ENCODE measurements at regions not wholly inside any gene's neighbourhood (a gene's known extent, or its start where the extent isn't known, plus 50 kb on each side); places are given as distances from the start of the nearest gene placed in this dataset.
"Not testable (repeated sequence)": the region's sequence is repeated elsewhere in the genome, so short reads cannot be mapped to it uniquely, and the experiment has no call there.

- DNase-seq (ENCODE audit: low read depth, low spot score), result no peak
These were observed 78.2 kb upstream of the PTPRK start for GRCh38 chr6:128598571-128598970.

GRCh38 chr6:128597956-128598355 lies 77.6 kb upstream of the PTPRK start:
- no peak for DNase-seq (ENCODE audit: low read depth, low spot score)

- DNase-seq (ENCODE audit: low read depth, low spot score), result no peak
These were observed 76.6 kb upstream of the PTPRK start for GRCh38 chr6:128597004-128597403.

- no peak for DNase-seq (ENCODE audit: low read depth, low spot score)
These were observed 75.1 kb upstream of the PTPRK start for GRCh38 chr6:128595544-128595943.

- no peak for DNase-seq (ENCODE audit: low read depth, low spot score)
These were observed 65.7 kb upstream of the PTPRK start for GRCh38 chr6:128586095-128586494.

GRCh38 chr6:128580224-128581110 lies 60.1 kb upstream of the PTPRK start:
- DNase-seq (ENCODE audit: low read depth, low spot score), result no peak

- DNase-seq (ENCODE audit: low read depth, low spot score), result not testable (repeated sequence)
These were observed 54.9 kb upstream of the PTPRK start for GRCh38 chr6:128575254-128575653.

GRCh38 chr6:128574402-128574801 lies 54.0 kb upstream of the PTPRK start:
- no peak for DNase-seq (ENCODE audit: low read depth, low spot score)

GRCh38 chr6:128573036-128573435 lies 52.6 kb upstream of the PTPRK start:
- DNase-seq (ENCODE audit: low read depth, low spot score), result no peak

- no peak for DNase-seq (ENCODE audit: low read depth, low spot score)
These were observed 51.9 kb upstream of the PTPRK start for GRCh38 chr6:128572294-128572693.

GRCh38 chr6:128570680-128571063 lies 50.3 kb upstream of the PTPRK start:
- DNase-seq (ENCODE audit: low read depth, low spot score), result no peak

- DNase-seq (ENCODE audit: low read depth, low spot score), result peak; percentile 32
These were observed 49.6 kb upstream of the PTPRK start for GRCh38 chr6:128569732-128570679.

Measured in smooth muscle cell of the brain vasculature (primary cell).